Calu3 (cell line): ENCODE measurements at regions not wholly inside any gene's neighbourhood (a gene's known extent, or its start where the extent isn't known, plus 50 kb on each side); places are given as distances from the start of the nearest gene placed in this dataset.

Experiments used
- BruUV-seq: library from RNA; stranded (reverse); fragments of 400-500 nt; replicated peaks from 2 replicates; lab custom pipeline; 2021; lab: Mats Ljungman, UMichigan
- CTCF ChIA-PET: fragments of 300-600 bp; sonication (Branson Sonifier 250); formaldehyde crosslinking; loops from one replicate; lab custom pipeline; 2022; ENCODE audit warnings: antibody characterized with exemption; lab: Charles Lee
- DNase-seq: peaks from one replicate; pipeline ENCODE4 v3.0.0; 2022
- H3K27ac Mint-ChIP-seq: one replicate; pipeline ENCODE4 v1.8.0; 2022; ENCODE audit warnings: mixed read lengths; ENCODE audit not compliant: unreplicated experiment
- H3K27me3 Mint-ChIP-seq: one replicate; pipeline ENCODE4 v1.8.0; 2022; ENCODE audit warnings: mixed read lengths; ENCODE audit not compliant: unreplicated experiment
- H3K36me3 Mint-ChIP-seq: one replicate; pipeline ENCODE4 v1.8.0; 2022; ENCODE audit warnings: mild to moderate bottlenecking, moderate library complexity, mixed read lengths; ENCODE audit not compliant: insufficient read depth, unreplicated experiment
- H3K4me1 Mint-ChIP-seq: one replicate; pipeline ENCODE4 v1.8.0; 2022; ENCODE audit warnings: mild to moderate bottlenecking, low read depth, mixed read lengths; ENCODE audit not compliant: unreplicated experiment
- H3K4me3 Mint-ChIP-seq: one replicate; pipeline ENCODE4 v1.8.0; 2022; ENCODE audit warnings: mild to moderate bottlenecking, low read depth, moderate library complexity, mixed read lengths; ENCODE audit not compliant: unreplicated experiment
- H3K9me3 Mint-ChIP-seq: one replicate; pipeline ENCODE4 v1.8.0; 2022; ENCODE audit warnings: low read depth, mixed read lengths; ENCODE audit not compliant: unreplicated experiment
- intact Hi-C: fragments of 100-400 bp; cut with micrococcal nuclease; formaldehyde crosslinking; loops from one replicate; pipeline ENCODE4 v1.10.0; 2022; ENCODE audit not compliant: unreplicated experiment
- TF ChIP-seq, protein P1 (sequence below): fragments of 200-600 bp; IDR thresholded peaks from one replicate; pipeline ENCODE4 v1.8.0; 2022; ENCODE audit warnings: antibody characterized with exemption; ENCODE audit not compliant: unreplicated experiment

DNA sequence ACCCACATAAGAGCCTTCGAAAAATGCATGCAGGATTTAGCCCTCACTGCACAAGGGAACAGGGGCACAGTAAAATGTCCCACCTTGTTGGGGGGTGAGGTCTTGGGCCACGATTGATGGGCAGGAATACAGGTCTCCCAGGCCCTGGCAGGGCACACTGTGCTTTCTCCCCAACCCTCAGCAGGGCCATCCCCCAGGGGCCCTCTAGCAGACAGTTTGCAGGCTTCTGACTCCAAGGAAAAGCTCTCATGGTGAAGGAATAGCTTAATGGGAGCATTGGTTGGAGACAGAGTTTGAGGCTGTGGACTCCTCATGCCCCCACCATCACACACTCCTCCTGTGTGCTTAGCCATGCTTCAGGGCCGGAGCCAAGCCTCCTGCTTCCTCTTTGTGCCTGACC, 484.6 kb downstream of the ZNF536 start:
- Mint-ChIP-seq H3K4me3 (no peak overlapping the region), H3K27ac (no peak overlapping the region), H3K36me3 (no peaks in the 10 kb centered on the region), H3K27me3 (no peaks in the 10 kb centered on the region), H3K9me3 (peaks cover 12% of the 10 kb centered on the region), H3K4me1 (no peaks in the 10 kb centered on the region)
- CTCF ChIA-PET: no interaction called here
- no peak for DNase-seq
- intact Hi-C loops: no loop called here
- no TSS peak for BruUV-seq
- TF ChIP-seq, protein P1, sequence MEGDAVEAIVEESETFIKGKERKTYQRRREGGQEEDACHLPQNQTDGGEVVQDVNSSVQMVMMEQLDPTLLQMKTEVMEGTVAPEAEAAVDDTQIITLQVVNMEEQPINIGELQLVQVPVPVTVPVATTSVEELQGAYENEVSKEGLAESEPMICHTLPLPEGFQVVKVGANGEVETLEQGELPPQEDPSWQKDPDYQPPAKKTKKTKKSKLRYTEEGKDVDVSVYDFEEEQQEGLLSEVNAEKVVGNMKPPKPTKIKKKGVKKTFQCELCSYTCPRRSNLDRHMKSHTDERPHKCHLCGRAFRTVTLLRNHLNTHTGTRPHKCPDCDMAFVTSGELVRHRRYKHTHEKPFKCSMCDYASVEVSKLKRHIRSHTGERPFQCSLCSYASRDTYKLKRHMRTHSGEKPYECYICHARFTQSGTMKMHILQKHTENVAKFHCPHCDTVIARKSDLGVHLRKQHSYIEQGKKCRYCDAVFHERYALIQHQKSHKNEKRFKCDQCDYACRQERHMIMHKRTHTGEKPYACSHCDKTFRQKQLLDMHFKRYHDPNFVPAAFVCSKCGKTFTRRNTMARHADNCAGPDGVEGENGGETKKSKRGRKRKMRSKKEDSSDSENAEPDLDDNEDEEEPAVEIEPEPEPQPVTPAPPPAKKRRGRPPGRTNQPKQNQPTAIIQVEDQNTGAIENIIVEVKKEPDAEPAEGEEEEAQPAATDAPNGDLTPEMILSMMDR: no peak

DNA sequence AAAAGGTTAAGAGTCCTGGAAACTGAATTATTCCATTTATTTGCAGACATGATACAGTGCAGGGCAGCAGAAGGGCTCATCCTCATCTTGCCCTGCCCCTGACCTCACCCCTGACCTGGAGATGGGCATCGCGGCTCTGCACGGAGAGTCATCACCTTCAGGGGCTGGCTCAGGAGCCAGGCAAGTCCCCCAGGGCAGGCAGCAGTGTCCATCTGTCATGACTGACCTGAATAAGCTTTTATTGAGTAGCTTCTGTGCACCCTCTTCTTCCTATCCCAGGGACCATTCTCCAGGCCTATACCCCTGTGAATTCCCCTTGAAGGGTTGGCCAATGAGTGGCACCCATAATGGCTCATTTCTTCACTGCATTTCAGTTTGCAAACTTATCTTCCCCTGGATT, 484.2 kb downstream of the ZNF536 start:
- BruUV-seq: no TSS peak
- Mint-ChIP-seq H3K36me3 (no peaks in the 10 kb centered on the region), H3K4me3 (no peak overlapping the region), H3K9me3 (peaks cover 11% of the 10 kb centered on the region), H3K4me1 (no peaks in the 10 kb centered on the region), H3K27ac (no peak overlapping the region), H3K27me3 (no peaks in the 10 kb centered on the region)
- TF ChIP-seq, protein P1: no peak
- intact Hi-C loops: no loop called here
- no peak for DNase-seq
- CTCF ChIA-PET: no interaction called here

- DNase-seq: no peak
- Mint-ChIP-seq H3K9me3 (peaks cover 7% of the 10 kb centered on the region), H3K36me3 (no peaks in the 10 kb centered on the region), H3K4me1 (no peaks in the 10 kb centered on the region), H3K27me3 (no peaks in the 10 kb centered on the region), H3K27ac (no peak overlapping the region), H3K4me3 (no peak overlapping the region)
- TF ChIP-seq, protein P1: no peak
- CTCF ChIA-PET: no interaction called here
- intact Hi-C loops: no loop called here
- BruUV-seq: no TSS peak
Measured at GRCh38 chr19:30855442-30855841, 483.3 kb downstream of the ZNF536 start.

DNA sequence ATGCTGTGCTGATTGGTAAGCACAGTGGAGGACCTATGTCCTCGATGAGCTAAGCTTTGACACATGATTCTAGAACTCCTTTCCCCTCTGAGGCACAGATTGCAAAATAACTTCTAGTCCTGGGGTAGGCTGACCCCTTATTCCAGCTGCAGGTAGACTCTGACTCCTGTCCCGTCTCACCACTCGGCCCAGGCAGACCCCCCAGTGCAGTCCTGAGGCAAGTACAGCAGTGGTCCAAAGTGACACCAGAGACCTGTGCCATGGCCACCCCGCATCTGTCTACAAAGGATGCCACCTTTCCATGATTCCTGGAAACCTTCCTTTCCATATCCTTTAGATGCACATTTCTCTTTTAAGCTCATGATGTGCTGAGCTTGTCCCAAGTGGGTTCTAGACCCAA, 482.5 kb downstream of the ZNF536 start:
- Mint-ChIP-seq H3K4me1 (no peaks in the 10 kb centered on the region), H3K27ac (no peak overlapping the region), H3K27me3 (no peaks in the 10 kb centered on the region), H3K4me3 (no peak overlapping the region), H3K9me3 (peaks cover 5% of the 10 kb centered on the region), H3K36me3 (no peaks in the 10 kb centered on the region)
- BruUV-seq: no TSS peak
- CTCF ChIA-PET: no interaction called here
- DNase-seq: no peak
- intact Hi-C loops: no loop called here
- TF ChIP-seq, protein P1: no peak

- BruUV-seq: no TSS peak
- H3K4me1 Mint-ChIP-seq: no peaks in the 10 kb centered on the region
- no peak overlapping the region for H3K4me3 Mint-ChIP-seq
- DNase-seq: no peak
- no peaks in the 10 kb centered on the region for H3K36me3 Mint-ChIP-seq
- intact Hi-C loops: no loop called here
- peaks cover 5% of the 10 kb centered on the region for H3K9me3 Mint-ChIP-seq
- no peak overlapping the region for H3K27ac Mint-ChIP-seq
- H3K27me3 Mint-ChIP-seq: no peaks in the 10 kb centered on the region
- TF ChIP-seq, protein P1: no peak
- CTCF ChIA-PET: no interaction called here
Measured at GRCh38 chr19:30854207-30854606, 482.0 kb downstream of the ZNF536 start.
